ENCODE measurements at regions not wholly inside any gene's neighbourhood (a gene's known extent, or its start where the extent isn't known, plus 50 kb on each side); places are given as distances from the start of the nearest gene placed in this dataset.

DNA sequence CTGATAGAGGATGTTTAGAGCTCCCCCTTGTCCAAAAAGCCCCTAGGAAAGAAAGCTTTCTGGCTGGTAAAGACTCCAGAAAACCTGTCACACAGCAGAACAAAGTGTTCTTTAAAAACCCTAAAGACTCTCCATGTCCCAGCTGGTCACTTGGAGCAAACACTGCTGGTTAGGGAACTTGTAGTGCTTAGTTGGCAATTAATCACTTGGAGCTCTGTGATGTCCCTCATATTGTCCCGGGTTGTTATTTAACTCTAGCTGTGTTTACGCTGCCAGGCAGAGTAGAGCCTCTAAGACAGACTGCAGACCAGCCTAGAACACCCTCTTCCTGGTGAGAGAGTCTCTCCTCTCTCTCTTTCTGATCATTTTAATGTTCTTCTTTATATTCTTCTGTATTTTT lies 267.3 kb downstream of the BCOR start:
- Mint-ChIP-seq H3K27ac (no peak overlapping the region), H3K27me3 (peaks cover 44% of the 10 kb centered on the region), H3K36me3 (ENCODE audit: low read depth) (no peaks in the 10 kb centered on the region), H3K4me3 (no peak overlapping the region), H3K9me3 (no peaks in the 10 kb centered on the region), H3K4me1 (ENCODE audit: low read depth) (peaks cover 9% of the 10 kb centered on the region)
- no peak for DNase-seq

DNA sequence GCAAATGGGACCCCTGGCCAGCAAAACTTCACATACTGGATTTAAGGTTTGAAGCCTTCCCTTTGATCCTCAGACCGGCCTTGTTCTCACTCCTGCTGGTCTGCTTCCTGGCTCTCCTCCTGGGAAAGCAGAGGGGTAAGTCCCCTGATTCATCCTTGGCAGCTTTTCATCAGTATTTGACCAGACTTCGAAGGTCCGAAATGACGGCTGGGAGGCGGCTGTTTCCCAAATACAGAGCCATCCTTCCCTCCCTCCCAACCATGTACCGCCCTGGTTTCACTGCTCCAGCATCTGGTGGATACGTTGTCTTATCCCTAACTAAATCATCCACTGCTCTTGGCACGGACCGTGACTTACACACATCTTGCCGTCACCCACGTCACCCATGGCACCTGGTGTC lies 265.5 kb downstream of the BCOR start:
- Mint-ChIP-seq H3K9me3 (no peaks in the 10 kb centered on the region), H3K27me3 (peaks cover 49% of the 10 kb centered on the region), H3K4me3 (no peak overlapping the region), H3K4me1 (ENCODE audit: low read depth) (peaks cover 12% of the 10 kb centered on the region), H3K36me3 (ENCODE audit: low read depth) (no peaks in the 10 kb centered on the region), H3K27ac (no peak overlapping the region)
- DNase-seq = no peak

DNA sequence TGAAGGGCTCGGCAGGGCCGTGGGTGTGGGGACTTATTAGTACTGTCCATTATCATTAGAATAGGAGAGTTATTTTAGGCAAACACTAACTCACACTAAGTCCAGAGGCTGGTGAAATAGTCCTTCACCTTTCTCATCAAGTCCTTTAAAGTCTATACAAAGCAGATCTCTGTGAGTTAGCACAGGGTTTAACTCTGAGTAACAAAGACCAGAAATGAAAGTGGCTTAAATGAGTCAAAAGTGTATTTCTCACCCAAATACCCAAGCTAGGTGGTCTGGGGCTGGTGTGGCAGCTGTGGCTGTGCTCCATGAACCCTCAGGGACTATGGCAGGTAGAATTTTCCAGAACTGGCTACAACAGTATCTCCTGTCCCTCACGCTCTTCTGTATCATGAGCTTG lies 263.2 kb downstream of the BCOR start:
- Mint-ChIP-seq H3K4me3 (no peak overlapping the region), H3K36me3 (ENCODE audit: low read depth) (no peaks in the 10 kb centered on the region), H3K9me3 (no peaks in the 10 kb centered on the region), H3K27me3 (peaks cover 43% of the 10 kb centered on the region), H3K4me1 (ENCODE audit: low read depth) (peaks cover 12% of the 10 kb centered on the region), H3K27ac (no peak overlapping the region)
- DNase-seq = no peak

DNA sequence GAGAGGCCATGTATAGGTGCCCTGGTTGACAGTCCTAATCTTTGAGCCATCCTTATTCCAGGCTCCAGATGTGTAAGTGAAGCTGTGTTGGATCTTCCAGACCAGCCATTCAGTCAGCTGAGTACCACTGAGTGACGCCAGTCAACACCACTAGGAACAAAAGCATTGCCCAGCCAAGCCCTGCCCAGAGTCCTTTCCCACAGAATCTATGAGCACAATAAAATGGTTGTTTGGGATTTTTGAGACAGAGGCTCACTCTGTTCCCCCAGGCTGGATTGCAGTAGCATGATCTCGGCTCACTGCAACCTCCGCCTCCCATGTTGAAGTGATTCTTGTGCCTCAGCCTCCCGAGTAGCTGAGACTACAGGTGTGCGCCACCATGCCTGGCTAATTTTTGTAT lies 262.5 kb downstream of the BCOR start:
- Mint-ChIP-seq H3K4me1 (ENCODE audit: low read depth) (peaks cover 12% of the 10 kb centered on the region), H3K27ac (no peak overlapping the region), H3K36me3 (ENCODE audit: low read depth) (no peaks in the 10 kb centered on the region), H3K4me3 (no peak overlapping the region), H3K9me3 (no peaks in the 10 kb centered on the region), H3K27me3 (peaks cover 40% of the 10 kb centered on the region)
- no peak for DNase-seq

DNA sequence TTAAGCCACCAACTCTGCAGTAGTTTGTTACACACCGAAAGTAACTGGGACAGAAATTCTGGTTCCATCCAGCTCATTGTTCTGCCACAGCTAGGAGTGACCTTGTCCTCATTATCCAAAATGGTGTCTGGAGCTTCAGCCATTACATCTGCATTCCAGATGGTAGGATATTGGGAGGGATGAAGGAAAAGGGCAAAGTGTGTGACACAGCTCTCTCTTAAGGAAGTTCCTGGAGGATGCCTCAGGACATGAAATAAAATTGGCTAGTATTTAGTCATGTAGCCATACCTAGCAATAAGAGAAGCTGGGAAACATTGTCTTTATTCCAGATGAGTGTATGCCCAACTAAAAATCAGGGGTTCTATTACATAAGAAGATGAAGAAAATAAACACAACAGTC lies 262.0 kb downstream of the BCOR start:
- H3K4me3 Mint-ChIP-seq = no peak overlapping the region
- H3K9me3 Mint-ChIP-seq = no peaks in the 10 kb centered on the region
- no peak for DNase-seq
- no peaks in the 10 kb centered on the region for H3K36me3 Mint-ChIP-seq (ENCODE audit: low read depth)
- H3K27me3 Mint-ChIP-seq = peaks cover 43% of the 10 kb centered on the region
- peaks cover 12% of the 10 kb centered on the region for H3K4me1 Mint-ChIP-seq (ENCODE audit: low read depth)
- no peak overlapping the region for H3K27ac Mint-ChIP-seq

DNA sequence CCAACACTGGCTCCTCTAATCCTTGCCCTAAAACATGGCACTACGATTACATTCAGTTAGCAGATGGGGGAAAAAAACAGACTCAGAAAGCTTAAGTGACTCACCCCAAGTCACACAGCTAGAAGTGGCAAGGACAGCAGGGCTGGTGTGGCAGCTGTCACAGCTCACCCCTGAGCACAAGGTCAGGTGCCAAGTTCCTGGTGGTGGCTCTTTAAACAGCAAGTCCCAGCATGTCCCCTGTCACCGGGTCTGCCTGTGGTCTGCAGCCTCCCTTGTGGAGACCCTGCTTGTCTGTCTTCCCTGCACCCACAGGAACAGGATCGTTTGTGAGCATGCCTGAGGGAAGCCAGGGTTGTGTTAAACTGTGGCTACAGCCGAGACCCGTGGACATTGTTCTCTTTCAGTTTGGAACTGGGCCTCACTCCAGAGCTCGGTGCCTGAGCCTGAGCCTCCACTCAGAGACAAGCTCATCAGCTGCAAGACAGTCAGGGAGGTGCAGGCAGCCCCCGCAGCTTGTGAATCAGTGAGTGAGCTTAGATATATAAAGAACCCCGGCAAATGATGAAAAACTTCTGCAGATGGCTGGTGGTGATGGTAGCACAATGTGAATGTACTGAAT lies 260.8 kb downstream of the BCOR start:
- Mint-ChIP-seq H3K27ac (no peak overlapping the region), H3K4me1 (ENCODE audit: low read depth) (peaks cover 12% of the 10 kb centered on the region), H3K27me3 (peaks cover 44% of the 10 kb centered on the region), H3K4me3 (no peak overlapping the region), H3K36me3 (ENCODE audit: low read depth) (no peaks in the 10 kb centered on the region), H3K9me3 (no peaks in the 10 kb centered on the region)
- no peak for DNase-seq

DNA sequence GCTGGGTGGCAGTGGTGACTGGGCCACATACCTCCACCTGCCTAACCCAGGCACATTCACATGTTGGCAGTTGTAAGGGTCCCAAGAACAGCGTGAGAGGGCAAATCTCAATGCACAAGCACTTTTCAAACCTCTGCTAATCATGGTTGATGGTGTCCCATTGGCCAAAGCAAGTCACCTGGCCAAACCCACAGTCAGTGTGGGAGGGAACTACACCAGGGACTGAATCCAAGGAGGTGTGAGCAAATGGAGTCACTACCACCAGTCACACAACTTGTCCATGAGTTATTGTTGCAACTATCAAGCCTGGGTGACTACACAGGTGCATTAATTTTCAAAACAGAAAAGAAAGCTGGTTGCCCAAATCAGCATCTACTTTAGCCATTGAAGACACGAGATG lies 260.1 kb downstream of the BCOR start:
- no peaks in the 10 kb centered on the region for H3K36me3 Mint-ChIP-seq (ENCODE audit: low read depth)
- no peak overlapping the region for H3K27ac Mint-ChIP-seq

DNA sequence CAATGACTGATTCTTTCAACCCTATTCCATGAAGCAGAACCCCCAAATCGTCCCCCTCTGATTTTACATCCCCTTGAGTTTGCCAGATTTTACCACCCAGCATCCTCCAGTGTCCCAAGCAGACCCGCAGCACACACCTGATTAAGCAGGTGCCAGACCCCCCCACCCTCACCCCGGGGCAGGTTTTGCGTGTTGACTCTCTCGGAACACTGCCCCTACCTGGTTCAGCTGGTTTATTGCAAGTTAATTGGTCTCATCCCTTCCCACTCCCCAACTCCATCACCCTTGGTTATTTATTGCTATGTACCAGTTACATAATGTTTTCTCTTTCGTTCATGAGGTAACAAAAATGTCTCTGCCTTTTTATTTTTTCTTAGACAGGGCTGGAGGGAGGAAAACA lies 258.4 kb downstream of the BCOR start:
- Mint-ChIP-seq H3K27me3 (peaks cover 42% of the 10 kb centered on the region), H3K4me3 (no peak overlapping the region), H3K4me1 (ENCODE audit: low read depth) (peaks cover 9% of the 10 kb centered on the region), H3K27ac (no peak overlapping the region), H3K9me3 (no peaks in the 10 kb centered on the region), H3K36me3 (ENCODE audit: low read depth) (no peaks in the 10 kb centered on the region)
- no peak for DNase-seq

More for the DNA sequence above, 260.1 kb downstream of the BCOR start:
- Mint-ChIP-seq H3K27me3 (peaks cover 38% of the 10 kb centered on the region), H3K4me3 (no peak overlapping the region), H3K4me1 (ENCODE audit: low read depth) (peaks cover 12% of the 10 kb centered on the region), H3K9me3 (no peaks in the 10 kb centered on the region)
- DNase-seq = no peak

DNA sequence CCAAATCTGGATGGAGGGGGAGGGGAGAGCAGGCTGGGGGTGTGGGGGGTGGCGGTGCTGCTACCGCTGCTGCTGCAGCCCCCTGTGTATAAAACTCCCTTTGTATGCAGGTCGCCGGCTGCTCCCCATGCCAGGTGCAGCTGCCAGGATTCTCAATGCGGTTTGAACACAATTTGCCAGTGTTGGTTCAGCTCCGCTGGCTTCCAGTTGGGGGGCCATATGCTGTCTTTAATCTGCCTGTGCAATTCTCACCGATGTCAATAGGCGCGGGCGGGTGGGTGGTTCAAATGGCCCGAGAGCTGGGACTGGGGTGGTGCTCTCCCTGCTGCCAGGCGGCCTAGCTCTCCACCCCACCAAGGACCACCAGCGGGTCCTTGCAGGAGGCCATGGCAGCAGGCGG lies 257.6 kb downstream of the BCOR start:
- peaks cover 40% of the 10 kb centered on the region for H3K27me3 Mint-ChIP-seq
- no peaks in the 10 kb centered on the region for H3K36me3 Mint-ChIP-seq (ENCODE audit: low read depth)
- H3K4me1 Mint-ChIP-seq (ENCODE audit: low read depth) = peaks cover 3% of the 10 kb centered on the region
- no peak overlapping the region for H3K27ac Mint-ChIP-seq
- no peak overlapping the region for H3K4me3 Mint-ChIP-seq
- DNase-seq = no peak
- H3K9me3 Mint-ChIP-seq = no peaks in the 10 kb centered on the region

DNA sequence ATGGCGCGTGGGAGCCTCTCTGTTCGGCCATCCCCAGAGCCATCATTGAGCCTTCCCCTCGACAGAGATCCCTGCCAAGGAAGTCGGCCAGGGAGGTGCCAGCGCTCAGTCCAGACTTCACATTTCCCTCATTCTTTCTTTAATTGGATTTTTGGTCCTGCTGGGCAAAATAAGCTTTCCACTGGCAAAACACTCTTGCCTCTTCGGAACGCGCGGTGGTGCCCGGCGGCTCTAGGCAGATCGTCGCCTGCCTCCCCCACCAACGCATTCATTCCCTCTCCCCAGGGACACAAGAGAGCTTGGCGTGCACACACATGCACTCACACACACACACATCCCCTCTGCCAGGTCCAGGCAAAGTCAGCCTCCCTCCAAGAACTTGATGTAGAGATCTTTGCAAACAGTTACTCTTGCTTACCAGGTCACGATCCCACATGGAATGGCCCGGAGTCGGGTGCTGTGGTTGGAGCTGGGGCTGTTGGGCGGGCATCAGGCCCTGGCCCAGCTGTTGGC lies 257.1 kb downstream of the BCOR start:
- Mint-ChIP-seq H3K36me3 (ENCODE audit: low read depth) (no peaks in the 10 kb centered on the region), H3K27me3 (peaks cover 37% of the 10 kb centered on the region), H3K27ac (no peak overlapping the region), H3K4me1 (ENCODE audit: low read depth) (peaks cover 3% of the 10 kb centered on the region), H3K4me3 (no peak overlapping the region), H3K9me3 (no peaks in the 10 kb centered on the region)
- no peak for DNase-seq

DNA sequence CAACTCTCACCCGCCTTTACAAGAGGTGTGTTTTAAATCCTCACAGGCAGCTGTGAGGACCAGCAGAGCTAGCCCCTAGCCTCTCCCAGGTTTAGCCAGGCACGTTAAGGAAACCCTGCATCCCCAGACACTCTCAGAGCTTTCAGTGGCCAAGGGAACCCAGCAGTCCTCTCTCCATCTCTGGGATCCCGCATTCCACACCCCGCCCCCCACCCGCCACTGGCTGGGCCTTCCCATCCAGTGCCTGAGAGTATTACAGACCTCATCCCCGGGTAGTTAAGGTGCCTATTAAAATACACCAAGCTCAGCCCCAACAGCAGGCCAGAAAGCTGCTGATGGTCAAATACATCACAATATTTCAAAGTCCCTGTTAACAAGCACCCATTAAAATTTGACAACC lies 256.2 kb downstream of the BCOR start:
- Mint-ChIP-seq H3K36me3 (ENCODE audit: low read depth) (no peaks in the 10 kb centered on the region), H3K27me3 (peaks cover 30% of the 10 kb centered on the region), H3K4me3 (no peak overlapping the region), H3K27ac (no peak overlapping the region), H3K9me3 (no peaks in the 10 kb centered on the region), H3K4me1 (ENCODE audit: low read depth) (peaks cover 2% of the 10 kb centered on the region)
- no peak for DNase-seq

DNA sequence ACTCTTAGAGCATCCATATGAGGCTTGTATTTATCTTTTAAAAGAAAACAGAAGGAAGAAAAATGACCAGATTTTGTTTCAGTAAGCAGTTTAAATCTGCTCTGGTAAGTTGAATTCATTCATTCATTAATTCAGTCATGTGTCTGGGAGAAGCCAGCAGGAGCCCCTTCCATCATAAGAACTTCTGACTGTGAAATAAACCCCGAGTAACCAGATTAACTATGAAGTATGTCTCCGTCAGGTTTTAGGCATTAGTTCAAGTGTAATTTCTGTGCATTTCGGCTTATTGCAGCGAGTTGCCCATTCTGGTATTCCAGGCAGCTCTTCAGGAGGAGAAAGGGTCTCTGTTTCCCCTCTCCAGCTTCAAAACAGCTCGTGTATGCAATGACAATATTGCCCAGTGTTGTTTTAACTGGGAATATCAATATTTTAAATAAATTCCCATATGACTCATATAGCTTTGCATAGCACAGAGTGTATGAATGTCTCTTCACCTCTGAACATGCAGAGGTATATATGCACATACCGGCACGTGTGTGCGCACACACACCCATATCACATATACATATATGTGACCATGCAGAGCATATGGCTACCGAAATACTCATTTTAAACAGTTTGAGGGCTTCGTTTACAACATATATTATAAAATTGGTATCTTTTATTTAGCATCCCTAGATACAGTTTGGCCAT lies 255.3 kb downstream of the BCOR start:
- no peaks in the 10 kb centered on the region for H3K36me3 Mint-ChIP-seq (ENCODE audit: low read depth)
- no peaks in the 10 kb centered on the region for H3K4me1 Mint-ChIP-seq (ENCODE audit: low read depth)
- no peak overlapping the region for H3K4me3 Mint-ChIP-seq
- no peaks in the 10 kb centered on the region for H3K9me3 Mint-ChIP-seq
- peaks cover 22% of the 10 kb centered on the region for H3K27me3 Mint-ChIP-seq
- H3K27ac Mint-ChIP-seq = no peak overlapping the region
- no peak for DNase-seq

DNA sequence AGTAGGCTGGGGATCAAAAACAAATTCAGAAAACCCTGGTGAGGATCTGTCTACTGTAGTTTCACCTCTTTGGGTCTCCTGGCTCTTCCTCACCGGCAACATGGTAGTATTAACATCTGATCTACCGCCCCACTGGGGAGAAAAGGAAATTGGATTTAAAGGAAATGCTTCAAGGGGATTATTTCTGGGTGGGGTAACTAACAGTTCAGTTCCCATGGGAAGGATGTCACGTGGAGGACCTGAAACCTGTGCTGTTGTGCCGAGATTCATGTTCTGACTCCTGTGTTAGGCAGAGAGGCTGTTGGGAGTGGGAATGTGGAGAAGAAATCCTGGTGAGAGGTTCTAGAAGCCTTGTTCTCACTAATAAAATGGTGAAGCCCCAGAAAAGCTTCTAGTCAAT lies 254.4 kb downstream of the BCOR start:
- Mint-ChIP-seq H3K9me3 (no peaks in the 10 kb centered on the region), H3K27ac (no peak overlapping the region), H3K4me1 (ENCODE audit: low read depth) (no peaks in the 10 kb centered on the region), H3K4me3 (no peak overlapping the region), H3K27me3 (peaks cover 22% of the 10 kb centered on the region), H3K36me3 (ENCODE audit: low read depth) (no peaks in the 10 kb centered on the region)
- no peak for DNase-seq

DNA sequence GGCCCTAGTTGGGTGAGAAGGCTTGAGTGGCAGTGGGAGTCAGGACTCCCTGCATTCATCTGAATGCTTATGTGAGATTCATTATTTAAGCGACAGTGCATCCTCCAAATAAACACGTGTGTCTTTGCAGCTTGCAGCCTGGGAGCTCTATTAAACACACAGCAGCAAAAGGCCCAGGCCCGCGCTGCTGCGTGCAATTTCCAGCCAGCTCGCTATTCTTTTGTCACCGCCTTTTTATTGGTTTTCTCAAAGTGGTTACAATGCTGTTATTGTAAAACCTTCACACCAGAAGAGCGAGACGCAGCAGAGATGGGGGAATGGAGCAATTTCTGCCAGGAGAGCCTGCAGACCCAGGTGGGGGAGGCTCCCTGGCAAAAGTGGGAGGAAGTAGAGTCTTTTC lies 252.5 kb downstream of the BCOR start:
- DNase-seq = no peak
- Mint-ChIP-seq H3K4me1 (ENCODE audit: low read depth) (peaks cover 5% of the 10 kb centered on the region), H3K9me3 (no peaks in the 10 kb centered on the region), H3K4me3 (no peak overlapping the region), H3K27ac (no peak overlapping the region), H3K36me3 (ENCODE audit: low read depth) (no peaks in the 10 kb centered on the region), H3K27me3 (peaks cover 22% of the 10 kb centered on the region)

DNA sequence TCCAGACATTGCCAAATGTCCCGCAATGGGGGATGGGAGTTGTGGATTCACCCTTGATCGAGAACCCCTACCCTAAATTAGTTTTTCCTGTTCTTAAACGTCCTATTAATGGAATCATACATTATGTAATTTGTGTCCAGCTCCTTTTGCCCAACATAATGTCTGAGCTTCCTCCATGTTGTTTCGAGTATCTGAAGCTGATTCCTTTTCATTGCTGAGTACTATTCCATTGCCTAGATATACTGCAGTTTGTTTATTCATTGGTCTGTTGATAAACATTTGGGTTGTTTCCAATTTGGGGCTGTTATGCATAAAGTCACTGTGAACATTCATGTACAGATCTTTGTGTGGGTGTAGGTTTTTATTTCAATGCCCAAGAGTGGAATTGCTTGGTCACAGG lies 251.3 kb downstream of the BCOR start:
- Mint-ChIP-seq H3K27ac (no peak overlapping the region), H3K4me1 (ENCODE audit: low read depth) (peaks cover 17% of the 10 kb centered on the region), H3K27me3 (peaks cover 20% of the 10 kb centered on the region), H3K36me3 (ENCODE audit: low read depth) (no peaks in the 10 kb centered on the region), H3K4me3 (no peak overlapping the region), H3K9me3 (no peaks in the 10 kb centered on the region)
- no peak for DNase-seq
